HepG2 (cell line): ENCODE measurements at regions not wholly inside any gene's neighbourhood (a gene's known extent, or its start where the extent isn't known, plus 50 kb on each side); places are given as distances from the start of the nearest gene placed in this dataset.

ENCODE experiments used
- ATAC-seq: fragments of 200-7000 bp; cut with Tn5 transposase; 3 replicates; pipeline ENCODE4 v1.9.1; 2020; ENCODE audit warnings: mild to moderate bottlenecking, moderate library complexity
- BruUV-seq: library from RNA; stranded (reverse); fragments of 400-500 nt; replicated peaks from 2 replicates; lab custom pipeline; 2021; lab: Mats Ljungman, UMichigan
- CTCF ChIA-PET: fragments of 300-600 bp; formaldehyde crosslinking; extraction: SDS; loops from one replicate; lab custom pipeline; 2021; ENCODE audit warnings: low total read pairs, inconsistent platforms, low intra/inter-chr PET ratio; lab: Yijun Ruan, JAX
- POLR2A ChIA-PET: fragments of 350-600 bp; sonication (Branson Sonifier 250); formaldehyde crosslinking; loops from one replicate; lab custom pipeline; 2020; ENCODE audit warnings: antibody characterized with exemption, inconsistent platforms; lab: Yijun Ruan, JAX
- DNase-seq: peaks from one replicate; pipeline ENCODE4 v3.0.0-alpha.2; 2015; ENCODE audit warnings: low spot score
- FAIRE-seq: peaks from 3 replicates; lab custom pipeline; 2011; peaks lifted over from hg19 to GRCh38; lab: Jason Lieb, UNC
- H2AFZ ChIP-seq: one replicate; pipeline ENCODE4 v1.6.1; 2011; ENCODE audit warnings: low read length, inconsistent platforms
- H3K27ac ChIP-seq: fragments of 300-600 bp; 3 replicates; pipeline ENCODE4 v1.8.0; 2011; ENCODE audit warnings: mixed run types, mild to moderate bottlenecking, mixed read lengths, low read length, inconsistent platforms; ENCODE audit not compliant: insufficient read depth; ENCODE audit errors: extremely low read length
- H3K27me3 ChIP-seq, 2 experiments: fragments of 200-600 bp in 1 of 2; 2 replicates in 1 of 2; 3 replicates in 1 of 2; pipeline versions ENCODE4 v1.6.0 to v1.8.0; 2011; ENCODE audit warnings: low read length in 2 of 2, mild to moderate bottlenecking in 2 of 2, moderate library complexity in 2 of 2, inconsistent platforms in 1 of 2; ENCODE audit not compliant: insufficient read depth in 2 of 2, control insufficient read depth in 1 of 2
- H3K36me3 ChIP-seq, 2 experiments: fragments of 200-600 bp in 1 of 2; replicated peaks in 1 of 2; 2 replicates in 1 of 2; 3 replicates in 1 of 2; pipeline versions ENCODE4 v1.5.1 to v1.8.0; 2011; ENCODE audit warnings: low read length in 2 of 2, inconsistent platforms in 1 of 2; ENCODE audit not compliant: insufficient read depth in 2 of 2, control insufficient read depth in 1 of 2
- H3K4me1 ChIP-seq: 2 replicates; pipeline ENCODE4 v1.5.1; 2012; ENCODE audit warnings: low read length, inconsistent platforms; ENCODE audit not compliant: insufficient read depth
- H3K4me2 ChIP-seq: 2 replicates; pipeline ENCODE4 v1.6.0; 2011; ENCODE audit warnings: low read depth, low read length, inconsistent platforms
- H3K4me3 ChIP-seq, 3 experiments: fragments of 200-600 bp in 1 of 3; sonication (generic), shearing (Covaris generic) in 1 of 3; replicated peaks in 1 of 3; 2 replicates each; pipeline ENCODE4 v1.5.1; 2011 to 2016; ENCODE audit warnings: low read length in 3 of 3, inconsistent platforms in 2 of 3, low read depth in 2 of 3, mild to moderate bottlenecking in 2 of 3, control low read depth in 1 of 3, mixed read lengths in 1 of 3; ENCODE audit not compliant: insufficient read depth in 1 of 3
- H3K79me2 ChIP-seq: one replicate; pipeline ENCODE4 v1.6.1; 2011; ENCODE audit warnings: low read length, inconsistent platforms; ENCODE audit not compliant: insufficient read depth
- H3K9ac ChIP-seq: 2 replicates; pipeline ENCODE4 v1.6.0; 2011; ENCODE audit warnings: mild to moderate bottlenecking, low read depth, low read length, inconsistent platforms; ENCODE audit not compliant: insufficient read depth
- H3K9me3 ChIP-seq: 2 replicates; pipeline ENCODE4 v1.5.1; 2012; ENCODE audit warnings: mild to moderate bottlenecking, low read length
- H4K20me1 ChIP-seq: 2 replicates; pipeline ENCODE4 v1.6.0; 2011; ENCODE audit warnings: inconsistent platforms, mild to moderate bottlenecking, low read length, moderate library complexity; ENCODE audit not compliant: insufficient read depth
- ETV5 ChIP-seq: IDR thresholded peaks from 2 replicates; pipeline ENCODE4 v1.6.1; 2018; ENCODE audit warnings: missing biosample characterization, missing genetic modification reagents, inconsistent platforms, borderline replicate concordance
- HMG20B ChIP-seq: conservative IDR thresholded peaks from 2 replicates; pipeline ENCODE4 v1.6.1; 2016; ENCODE audit warnings: missing genetic modification reagents, missing compliant biosample characterization
- HMGA1 ChIP-seq: sonication (generic); formaldehyde crosslinking; conservative IDR thresholded peaks from 2 replicates; pipeline ENCODE4 v1.4.0; 2020; ENCODE audit warnings: missing genetic modification reagents
- JARID2 ChIP-seq: sonication (generic); formaldehyde crosslinking; IDR thresholded peaks from 2 replicates; pipeline ENCODE4 v1.8.1; 2023; ENCODE audit warnings: missing genetic modification reagents, inconsistent platforms; ENCODE audit not compliant: insufficient replicate concordance
- ZBED4 ChIP-seq: sonication (generic); formaldehyde crosslinking; IDR thresholded peaks from 2 replicates; pipeline ENCODE4 v1.4.0; 2020; ENCODE audit warnings: missing genetic modification reagents, borderline replicate concordance
- ZBTB1 ChIP-seq: sonication (generic); formaldehyde crosslinking; IDR thresholded peaks from 2 replicates; pipeline ENCODE4 v1.4.0; 2020; ENCODE audit warnings: missing genetic modification reagents, borderline replicate concordance
- ZNF549 ChIP-seq: sonication (generic); formaldehyde crosslinking; IDR thresholded peaks from 2 replicates; pipeline ENCODE4 v1.5.0; 2020; ENCODE audit warnings: missing genetic modification reagents
- ZSCAN21 ChIP-seq: sonication (generic); formaldehyde crosslinking; IDR thresholded peaks from 2 replicates; pipeline ENCODE4 v1.8.0; 2022; ENCODE audit warnings: mild to moderate bottlenecking, missing genetic modification reagents, moderate library complexity, borderline replicate concordance
- WGBS: methylation state at CpG from one replicate; pipeline ENCODE4 v1.1.6; 2017; ENCODE audit warnings: low lambda C conversion rate; 5-methylcytosine and 5-hydroxymethylcytosine counted together
- in situ Hi-C: cut with HindIII; loops from 2 replicates; pipeline ENCODE4 v1.10.0; 2017; ENCODE audit warnings: low pct_unique_long_range_greater_than_20kb; ENCODE audit not compliant: extremely low pct_ligation_motif_present
- intact Hi-C: fragments of 100-400 bp; cut with micrococcal nuclease; formaldehyde crosslinking; loops from one replicate; pipeline ENCODE4 v1.10.0; 2022; ENCODE audit not compliant: unreplicated experiment
- TF ChIP-seq, protein P1 (sequence below): sonication (generic); formaldehyde crosslinking; IDR thresholded peaks from 2 replicates; pipeline ENCODE4 v1.5.0; 2020; ENCODE audit warnings: missing genetic modification reagents
- TF ChIP-seq, protein P2 (sequence below): sonication (generic); formaldehyde crosslinking; IDR thresholded peaks from 2 replicates; pipeline ENCODE4 v1.5.0; 2020; ENCODE audit warnings: mild to moderate bottlenecking, missing genetic modification reagents

DNA sequence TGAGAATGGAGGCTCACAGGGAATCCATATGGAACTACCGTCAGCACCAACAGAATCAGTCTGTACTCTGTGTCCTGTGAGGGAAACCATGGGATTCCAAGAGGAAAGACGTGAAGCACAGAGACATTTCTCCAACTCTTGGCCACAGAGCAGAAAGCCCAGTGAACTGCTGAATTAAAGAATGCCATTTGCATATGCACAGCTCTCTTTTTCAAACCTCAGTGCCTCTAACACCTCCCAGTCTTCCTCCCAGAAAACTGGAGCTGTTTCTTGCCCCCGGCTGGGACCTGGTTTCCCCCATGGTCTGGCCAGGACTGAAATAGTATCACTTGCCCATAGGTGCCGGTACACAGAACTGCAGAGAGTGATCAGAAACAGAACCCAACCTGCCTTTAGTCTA lies 69.6 kb upstream of the FER start:
- H2AFZ ChIP-seq = no peak overlapping the region

More for the DNA sequence above, 69.6 kb upstream of the FER start:
- FAIRE-seq (no peak), DNase-seq (no peak), ATAC-seq (no peak)
- WGBS = 13% methylated on average over 4 of the region's 4 CpGs
- H3K36me3 ChIP-seq = no peaks in the 10 kb centered on the region
- TF ChIP-seq ZBED4 (CRISPR knock-in tag) (no peak), ETV5 (CRISPR knock-in tag) (no peak), HMGA1 (CRISPR knock-in tag) (no peak), HMG20B (CRISPR knock-in tag) (no peak), ZBTB1 (CRISPR knock-in tag) (no peak), ZSCAN21 (CRISPR knock-in tag) (no peak), ZNF549 (no peak), JARID2 (no peak)
- TF ChIP-seq, protein P1, sequence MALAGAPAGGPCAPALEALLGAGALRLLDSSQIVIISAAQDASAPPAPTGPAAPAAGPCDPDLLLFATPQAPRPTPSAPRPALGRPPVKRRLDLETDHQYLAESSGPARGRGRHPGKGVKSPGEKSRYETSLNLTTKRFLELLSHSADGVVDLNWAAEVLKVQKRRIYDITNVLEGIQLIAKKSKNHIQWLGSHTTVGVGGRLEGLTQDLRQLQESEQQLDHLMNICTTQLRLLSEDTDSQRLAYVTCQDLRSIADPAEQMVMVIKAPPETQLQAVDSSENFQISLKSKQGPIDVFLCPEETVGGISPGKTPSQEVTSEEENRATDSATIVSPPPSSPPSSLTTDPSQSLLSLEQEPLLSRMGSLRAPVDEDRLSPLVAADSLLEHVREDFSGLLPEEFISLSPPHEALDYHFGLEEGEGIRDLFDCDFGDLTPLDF (CRISPR knock-in tag) = no peak
- TF ChIP-seq, protein P2, sequence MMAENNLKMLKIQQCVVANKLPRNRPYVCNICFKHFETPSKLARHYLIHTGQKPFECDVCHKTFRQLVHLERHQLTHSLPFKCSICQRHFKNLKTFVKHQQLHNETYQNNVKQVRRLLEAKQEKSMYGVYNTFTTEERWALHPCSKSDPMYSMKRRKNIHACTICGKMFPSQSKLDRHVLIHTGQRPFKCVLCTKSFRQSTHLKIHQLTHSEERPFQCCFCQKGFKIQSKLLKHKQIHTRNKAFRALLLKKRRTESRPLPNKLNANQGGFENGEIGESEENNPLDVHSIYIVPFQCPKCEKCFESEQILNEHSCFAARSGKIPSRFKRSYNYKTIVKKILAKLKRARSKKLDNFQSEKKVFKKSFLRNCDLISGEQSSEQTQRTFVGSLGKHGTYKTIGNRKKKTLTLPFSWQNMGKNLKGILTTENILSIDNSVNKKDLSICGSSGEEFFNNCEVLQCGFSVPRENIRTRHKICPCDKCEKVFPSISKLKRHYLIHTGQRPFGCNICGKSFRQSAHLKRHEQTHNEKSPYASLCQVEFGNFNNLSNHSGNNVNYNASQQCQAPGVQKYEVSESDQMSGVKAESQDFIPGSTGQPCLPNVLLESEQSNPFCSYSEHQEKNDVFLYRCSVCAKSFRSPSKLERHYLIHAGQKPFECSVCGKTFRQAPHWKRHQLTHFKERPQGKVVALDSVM = no peak
- in situ Hi-C loops (no loop called here), intact Hi-C loops (no loop called here)
- H3K4me3 ChIP-seq = no peak overlapping the region
- H3K79me2 ChIP-seq = no peaks in the 10 kb centered on the region
- CTCF ChIA-PET = no interaction called here
- no peaks in the 10 kb centered on the region for H4K20me1 ChIP-seq
- no peaks in the 10 kb centered on the region for H3K9me3 ChIP-seq
- no peaks in the 10 kb centered on the region; a peak in 1 of 5 replicates for H3K27me3 ChIP-seq
- BruUV-seq = no TSS peak
- no peak overlapping the region for H3K4me2 ChIP-seq
- H3K4me1 ChIP-seq = no peaks in the 10 kb centered on the region
- no peak overlapping the region for H3K27ac ChIP-seq
- POLR2A ChIA-PET = no interaction called here
- H3K9ac ChIP-seq = no peak overlapping the region
